ENCODE measurements at regions not wholly inside any gene's neighbourhood (a gene's known extent, or its start where the extent isn't known, plus 50 kb on each side); places are given as distances from the start of the nearest gene placed in this dataset.
"Not testable (repeated sequence)": the region's sequence is repeated elsewhere in the genome, so short reads cannot be mapped to it uniquely, and the experiment has no call there.

DNA sequence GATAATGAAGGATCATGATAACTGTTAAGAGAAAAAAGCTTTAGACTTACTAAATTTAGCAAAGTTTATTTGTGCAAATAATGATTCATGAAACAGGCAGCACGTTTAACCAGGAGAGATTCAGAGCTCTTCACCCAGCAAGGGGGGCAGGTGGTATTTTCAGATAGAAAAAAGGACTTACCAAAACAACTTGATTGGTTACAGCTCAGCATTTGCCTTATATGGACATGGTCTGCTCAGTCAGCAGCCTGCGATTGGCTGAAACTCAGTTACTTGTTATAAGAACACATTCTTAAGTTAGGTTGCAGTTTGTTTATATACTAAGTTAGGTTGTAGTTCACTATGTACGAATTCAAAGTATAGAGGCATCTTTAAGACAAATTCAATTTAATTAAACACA, 165.6 kb downstream of the DUSP10 start:
- DNase-seq (ENCODE audit: low read depth): peak; percentile 54

DNA sequence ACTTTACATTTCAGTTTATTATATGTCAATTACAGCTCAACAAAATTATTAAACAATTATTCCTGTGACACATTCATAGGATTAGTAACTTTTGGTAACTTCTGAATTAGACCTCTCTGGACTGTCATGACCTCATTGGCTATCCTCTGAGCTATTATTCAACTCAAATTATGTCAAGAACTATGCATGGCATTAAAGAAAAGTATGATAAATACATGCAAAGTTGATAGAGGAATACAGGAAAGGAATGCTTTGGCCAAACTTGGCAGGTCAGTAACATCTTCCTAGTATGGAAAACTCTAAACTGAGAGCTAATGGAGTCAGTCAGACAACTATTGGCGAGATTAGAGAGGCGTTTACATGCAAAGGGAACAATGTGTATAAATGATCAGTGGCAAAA, 158.4 kb downstream of the DUSP10 start:
- no peak for DNase-seq (ENCODE audit: low read depth)

DNA sequence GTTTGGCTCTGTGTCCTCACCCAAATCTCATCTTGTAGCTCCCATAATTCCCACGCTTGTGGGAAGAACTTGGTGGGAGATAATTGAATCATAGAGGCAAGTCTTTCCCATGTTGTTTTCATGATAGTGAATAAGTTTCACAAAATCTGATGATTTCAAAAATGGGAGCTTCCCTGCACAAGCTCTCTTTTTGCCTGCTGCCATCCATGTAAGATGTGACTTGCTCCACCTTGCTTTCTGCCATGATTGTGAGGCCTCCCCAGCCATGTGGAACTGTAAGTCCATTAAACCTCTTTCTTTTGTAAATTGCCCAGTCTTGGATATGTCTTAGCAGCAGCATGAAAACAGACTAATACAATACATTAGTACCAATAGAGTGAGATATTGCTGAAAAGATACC, 154.9 kb downstream of the DUSP10 start:
- not testable (repeated sequence) for DNase-seq (ENCODE audit: low read depth)

DNA sequence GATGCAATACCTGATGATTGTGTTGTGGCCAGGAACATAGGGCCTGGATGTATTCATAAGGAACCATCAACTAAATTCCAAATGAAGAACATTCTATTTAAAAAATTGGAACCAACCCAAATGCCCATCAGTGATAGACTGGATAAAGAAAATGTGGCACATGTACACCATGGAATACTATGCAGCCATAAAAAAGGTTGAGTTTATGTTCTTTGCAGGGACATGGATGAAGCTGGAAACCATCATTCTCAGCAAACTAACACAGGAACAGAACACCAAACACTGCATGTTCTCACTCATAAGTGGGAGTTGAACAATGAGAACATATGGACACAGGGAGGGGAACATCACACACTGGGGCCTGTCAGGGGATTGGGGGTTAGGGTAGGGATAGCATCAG, 150.6 kb downstream of the DUSP10 start:
- DNase-seq (ENCODE audit: low read depth): not testable (repeated sequence)

DNA sequence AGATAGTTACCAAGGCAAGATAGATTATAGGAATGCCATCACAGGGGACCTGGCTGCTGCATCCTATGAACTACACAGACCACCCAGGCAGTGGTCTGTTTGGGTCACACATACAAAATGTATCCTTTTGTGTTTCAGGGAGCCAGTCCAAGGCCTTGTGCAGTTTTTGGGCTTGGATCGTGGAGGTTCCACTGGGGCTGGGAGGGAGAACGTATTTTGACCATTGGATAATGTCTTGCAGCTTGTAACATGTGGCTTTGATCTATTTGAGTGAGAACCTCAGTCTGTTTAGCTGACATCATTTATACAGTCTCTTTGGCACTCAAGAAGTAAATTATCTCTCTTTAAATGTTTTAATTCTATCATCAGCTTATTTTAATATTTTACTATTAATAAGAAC, 147.3 kb downstream of the DUSP10 start:
- no peak for DNase-seq (ENCODE audit: low read depth)

- no peak for DNase-seq (ENCODE audit: low read depth)
Measured at GRCh38 chr1:221598122-221598521, 143.8 kb downstream of the DUSP10 start.

- DNase-seq (ENCODE audit: low read depth): no peak
Measured at GRCh38 chr1:221601166-221601565, 140.7 kb downstream of the DUSP10 start.

DNA sequence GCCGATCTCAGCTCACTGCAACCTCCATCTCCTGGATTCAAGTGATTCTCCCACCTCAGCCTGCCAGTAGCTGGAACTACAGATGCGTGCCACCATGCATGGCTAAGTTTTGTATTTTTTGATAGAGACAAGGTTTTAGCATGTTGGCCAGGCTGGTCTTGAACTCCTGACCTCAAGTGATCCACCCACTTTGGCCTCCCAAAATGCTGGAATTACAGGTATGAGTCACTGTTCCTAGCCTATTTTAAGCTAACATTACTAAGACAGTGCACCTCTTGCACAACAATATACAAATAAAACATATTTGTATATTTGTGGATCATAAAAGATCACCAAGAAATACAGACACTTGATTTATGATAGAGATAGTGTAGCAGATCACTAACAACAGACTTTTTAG, 139.1 kb downstream of the DUSP10 start:
- no peak for DNase-seq (ENCODE audit: low read depth)

DNA sequence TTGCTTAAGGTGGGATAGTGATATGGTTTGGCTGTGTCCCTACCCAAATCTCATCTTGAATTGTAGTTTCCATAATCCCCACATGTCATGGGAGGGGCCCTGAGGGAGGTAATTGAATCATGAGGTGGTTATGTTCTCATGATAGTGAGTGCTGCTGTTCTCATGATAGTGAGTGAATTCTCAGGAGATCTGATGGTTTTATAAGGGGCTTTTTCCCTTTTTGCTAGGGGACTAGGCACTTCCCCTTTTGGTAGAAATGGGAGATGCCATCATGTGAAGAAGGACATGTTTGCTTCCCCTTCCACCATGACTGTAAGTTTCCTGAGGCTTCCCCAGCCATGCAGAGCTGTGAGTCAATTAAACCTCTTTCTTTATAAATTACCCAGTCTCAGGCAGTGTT, 137.5 kb downstream of the DUSP10 start:
- not testable (repeated sequence) for DNase-seq (ENCODE audit: low read depth)

DNA sequence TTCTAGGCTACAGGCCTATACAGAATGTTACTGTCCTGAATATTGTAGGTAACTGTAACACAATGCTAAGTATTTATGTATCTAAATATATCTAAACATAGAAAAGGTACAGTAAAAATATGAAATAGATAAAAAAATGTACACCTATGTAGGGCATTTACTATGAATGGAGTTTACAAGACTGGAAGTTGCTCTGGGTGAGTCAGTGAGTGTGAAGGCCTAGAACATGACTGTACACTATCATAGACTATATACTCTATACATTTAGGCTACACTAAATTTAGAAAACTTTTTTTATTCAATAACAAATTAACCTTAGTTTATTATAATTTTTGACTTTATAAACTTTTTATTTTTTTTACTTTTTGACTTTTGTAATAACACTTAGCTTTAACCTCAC, 136.9 kb downstream of the DUSP10 start:
- DNase-seq (ENCODE audit: low read depth): no peak

GRCh38 chr1:221605569-221605968, 136.3 kb downstream of the DUSP10 start:
- no peak for DNase-seq (ENCODE audit: low read depth)

GRCh38 chr1:221606256-221606655, 135.6 kb downstream of the DUSP10 start:
- no peak for DNase-seq (ENCODE audit: low read depth)

- no peak for DNase-seq (ENCODE audit: low read depth)
Measured at GRCh38 chr1:221608835-221609320, 133.0 kb downstream of the DUSP10 start.

GRCh38 chr1:221611656-221612046, 130.2 kb downstream of the DUSP10 start:
- no peak for DNase-seq (ENCODE audit: low read depth)

DNA sequence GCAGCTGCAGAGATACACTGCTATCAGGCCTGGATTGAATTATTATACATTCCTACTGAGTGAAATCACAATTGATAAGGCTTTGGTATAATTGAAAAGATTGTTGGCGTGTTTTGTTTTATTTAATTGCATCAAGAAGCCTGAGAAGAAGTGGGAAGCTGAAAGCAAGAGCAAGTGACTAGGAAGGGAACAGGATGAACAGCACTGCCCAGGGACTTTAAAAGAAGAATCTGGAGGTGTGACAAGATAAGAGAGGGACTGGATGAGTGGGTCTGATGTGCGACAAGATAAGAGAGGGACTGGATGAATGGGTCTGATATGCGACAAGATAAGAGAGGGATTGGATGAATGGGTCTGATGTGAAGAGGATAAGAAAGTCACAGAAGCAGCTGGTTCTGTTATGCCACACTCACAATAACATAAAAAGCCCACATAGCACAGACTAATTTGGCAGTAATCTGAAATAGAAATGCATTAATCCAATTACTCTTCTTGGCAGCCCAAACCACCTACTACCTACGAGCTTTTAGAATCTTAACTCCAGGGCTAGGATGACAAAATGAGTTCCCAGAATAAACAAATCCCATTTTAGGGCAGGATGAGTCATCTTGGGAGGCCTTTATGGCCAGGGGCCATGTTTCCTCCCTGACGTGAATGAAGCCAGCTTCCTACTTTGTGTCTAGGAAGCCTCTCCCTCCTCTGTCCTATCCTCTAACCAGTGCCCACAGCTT, 129.7 kb downstream of the DUSP10 start:
- DNase-seq (ENCODE audit: low read depth): peak; percentile 54

DNA sequence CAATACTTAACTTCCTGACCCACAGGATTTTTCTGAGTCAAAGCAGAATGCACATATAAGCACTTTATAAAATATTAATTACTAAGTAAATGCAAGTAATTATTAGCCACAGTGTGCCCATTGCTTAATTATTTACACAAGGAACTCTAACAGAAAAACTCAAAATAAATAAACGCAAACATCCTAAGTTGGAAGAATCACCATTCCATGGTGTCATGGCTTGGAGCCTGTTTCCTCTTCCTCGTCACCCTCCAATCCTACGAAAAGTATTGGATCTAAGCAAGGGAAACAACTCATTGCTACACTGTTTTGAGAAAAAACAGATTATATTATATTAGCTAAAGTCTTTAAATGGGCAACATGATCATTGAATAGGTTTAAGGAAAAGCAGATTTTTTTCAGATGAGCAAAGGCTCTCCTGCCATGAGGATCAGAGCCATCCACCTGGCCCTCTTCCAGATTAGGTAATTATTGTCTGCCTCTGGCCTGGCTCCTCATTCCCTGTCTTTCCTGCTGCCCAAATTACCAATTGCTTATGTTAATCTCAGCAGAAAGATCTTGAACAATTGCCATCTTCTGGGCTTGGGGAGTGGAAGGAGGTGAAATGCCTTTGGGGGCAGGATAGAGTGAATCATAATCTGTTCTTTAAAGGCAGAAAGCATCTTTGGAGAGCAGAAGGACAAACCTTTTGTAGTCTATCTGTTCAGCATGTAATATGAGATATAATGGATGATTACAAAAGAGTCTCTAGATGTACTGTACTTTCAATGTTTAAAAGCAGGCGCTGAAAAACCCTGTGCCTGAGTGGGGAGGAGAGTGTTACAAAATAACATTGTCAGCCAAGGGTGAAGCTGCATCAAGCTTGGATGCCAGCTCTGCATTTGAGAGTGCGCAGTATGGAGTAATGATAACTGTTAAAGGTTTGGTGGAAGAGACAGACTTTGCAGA, 121.2 kb downstream of the DUSP10 start:
- no peak for DNase-seq (ENCODE audit: low read depth)

DNA sequence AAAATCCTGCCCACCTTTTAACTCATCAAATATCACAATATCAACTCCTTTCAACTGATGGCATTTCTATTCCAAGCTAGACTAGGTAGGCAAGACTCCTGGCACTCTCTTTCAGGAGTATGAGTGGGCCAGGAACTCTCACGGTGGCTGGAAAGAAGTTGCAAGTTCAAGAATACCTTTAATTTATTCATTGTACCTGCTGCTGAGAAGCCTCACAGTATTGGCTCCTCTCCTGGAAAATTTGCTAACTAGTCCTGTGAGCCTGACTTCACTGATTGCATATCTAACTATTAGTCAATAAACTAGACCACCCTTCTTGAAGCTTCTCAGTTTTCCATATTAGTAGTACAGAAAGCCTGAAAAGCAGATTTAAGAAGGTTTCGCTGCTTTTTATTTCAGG, 120.2 kb downstream of the DUSP10 start:
- no peak for DNase-seq (ENCODE audit: low read depth)

- no peak for DNase-seq (ENCODE audit: low read depth)
Measured at GRCh38 chr1:221622389-221622788, 119.5 kb downstream of the DUSP10 start.

DNA sequence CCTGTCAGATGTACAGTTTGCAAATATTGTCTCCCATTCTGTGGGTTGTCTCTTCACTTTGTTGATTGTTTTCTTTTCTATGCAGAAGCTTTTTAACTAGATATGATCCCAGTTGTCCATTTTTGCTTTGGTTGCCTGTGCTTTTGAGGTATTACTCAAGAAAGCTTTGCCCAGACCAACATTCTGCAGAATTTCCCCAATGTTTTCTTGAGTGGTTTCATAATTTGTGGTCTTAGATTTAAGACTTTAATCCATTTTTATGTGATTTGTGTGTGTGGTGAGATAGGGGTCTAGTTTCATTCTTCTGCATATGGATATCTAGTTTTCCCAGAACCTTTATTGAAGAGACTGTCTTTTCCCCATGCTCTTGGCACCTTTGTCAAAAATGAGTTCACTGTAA, 116.9 kb downstream of the DUSP10 start:
- DNase-seq (ENCODE audit: low read depth): no peak

DNA sequence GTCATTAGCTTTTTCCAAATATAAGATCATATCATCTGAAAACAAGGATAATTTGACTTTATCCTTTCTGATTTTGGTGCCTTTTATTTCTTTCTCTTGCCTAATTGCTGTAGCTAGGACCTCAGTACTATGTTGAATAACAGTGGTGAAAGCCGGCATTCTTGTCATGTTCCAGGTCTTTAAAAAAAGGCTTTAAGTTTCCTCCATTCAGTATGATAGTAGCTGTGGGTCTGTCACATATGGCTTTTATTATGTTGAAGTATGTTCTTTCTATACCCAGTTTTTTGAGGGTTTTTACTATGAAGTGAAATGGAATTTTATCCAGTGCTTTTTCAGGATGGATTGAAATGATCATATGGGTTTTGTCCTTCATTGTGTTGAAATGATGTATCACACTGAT, 115.8 kb downstream of the DUSP10 start:
- no peak for DNase-seq (ENCODE audit: low read depth)

DNA sequence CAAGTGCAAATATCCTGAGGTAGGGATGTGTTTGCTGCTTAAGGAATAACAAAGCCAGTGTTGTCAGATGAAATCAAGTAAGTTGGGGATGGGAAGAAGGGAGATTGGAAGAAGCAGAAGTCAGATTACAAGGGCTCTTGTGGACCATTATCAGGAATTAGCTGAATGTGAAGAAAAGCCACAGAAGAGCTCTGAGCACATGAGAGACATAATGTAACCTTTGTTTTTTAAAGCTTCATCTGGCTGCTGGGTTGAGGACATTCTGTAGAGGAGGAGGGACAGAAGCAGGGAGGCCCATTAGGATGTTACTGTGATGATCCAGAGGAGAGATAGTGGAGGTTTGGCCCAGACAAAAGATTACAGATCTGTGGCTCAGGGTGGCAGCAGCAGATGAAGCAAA, 111.7 kb downstream of the DUSP10 start:
- no peak for DNase-seq (ENCODE audit: low read depth)

- no peak for DNase-seq (ENCODE audit: low read depth)
Measured at GRCh38 chr1:221631556-221631955, 110.3 kb downstream of the DUSP10 start.

GRCh38 chr1:221632072-221632471, 109.8 kb downstream of the DUSP10 start:
- no peak for DNase-seq (ENCODE audit: low read depth)

Measured in non-pigmented ciliary epithelial cell (primary cell).